GM12878 (cell line): ENCODE measurements at regions not wholly inside any gene's neighbourhood (a gene's known extent, or its start where the extent isn't known, plus 50 kb on each side); places are given as distances from the start of the nearest gene placed in this dataset.

ENCODE experiments used
- ATAC-seq: fragments of 200-7000 bp; cut with Tn5 transposase; 3 replicates; pipeline ENCODE4 v1.9.1; 2020; ENCODE audit warnings: mild to moderate bottlenecking, moderate library complexity
- BruUV-seq: library from RNA; stranded (reverse); fragments of 400-500 nt; replicated peaks from 2 replicates; lab custom pipeline; 2021; lab: Mats Ljungman, UMichigan
- CTCF ChIA-PET: fragments of 300-600 bp; sonication (Branson Sonifier 250); formaldehyde crosslinking; extraction: SDS; loops from one replicate; lab custom pipeline; 2021; ENCODE audit warnings: inconsistent platforms; lab: Yijun Ruan, JAX
- POLR2A ChIA-PET: fragments of 350-600 bp; formaldehyde crosslinking; extraction: SDS; loops from one replicate; lab custom pipeline; 2021; ENCODE audit warnings: inconsistent platforms; lab: Charles Lee
- RAD21 ChIA-PET: fragments of 300-600 bp; sonication (Branson Sonifier 250); formaldehyde crosslinking; loops from one replicate; lab custom pipeline; 2023; ENCODE audit warnings: antibody characterized with exemption; ENCODE audit not compliant: unreplicated experiment; lab: Charles Lee
- SMC1A ChIA-PET: fragments of 300-600 bp; sonication (Branson Sonifier 250); formaldehyde crosslinking; loops from one replicate; lab custom pipeline; 2023; ENCODE audit not compliant: unreplicated experiment, uncharacterized antibody; lab: Charles Lee
- DNase-seq: peaks from one replicate; pipeline ENCODE4 v3.0.0-alpha.2; 2011; ENCODE audit warnings: low read depth, low spot score
- FAIRE-seq: peaks from 3 replicates; lab custom pipeline; 2011; peaks lifted over from hg19 to GRCh38; lab: Jason Lieb, UNC
- H2AFZ ChIP-seq: 2 replicates; pipeline ENCODE4 v1.6.0; 2011; ENCODE audit warnings: low read depth, low read length, control low read depth; ENCODE audit not compliant: control insufficient read depth
- H3K27ac ChIP-seq: 2 replicates; pipeline ENCODE4 v1.5.1; 2011; ENCODE audit warnings: control low read depth; ENCODE audit not compliant: control insufficient read depth, insufficient read depth
- H3K27me3 ChIP-seq, 2 experiments: replicated peaks in 1 of 2; 2 replicates each; pipeline versions ENCODE4 v1.6.0 to v1.6.1; 2011; ENCODE audit warnings: low read length in 1 of 2; ENCODE audit not compliant: control insufficient read depth in 2 of 2, insufficient read depth in 2 of 2
- H3K36me3 ChIP-seq, 2 experiments: 2 replicates each; pipeline ENCODE4 v1.5.1; 2011; ENCODE audit warnings: low read length in 1 of 2; ENCODE audit not compliant: control insufficient read depth in 2 of 2, insufficient read depth in 2 of 2
- H3K4me1 ChIP-seq: 2 replicates; pipeline ENCODE4 v1.6.1; 2011; ENCODE audit warnings: mild to moderate bottlenecking, low read length, moderate library complexity, mixed read lengths; ENCODE audit not compliant: control insufficient read depth, insufficient read depth
- H3K4me2 ChIP-seq: 2 replicates; pipeline ENCODE4 v1.6.0; 2011; ENCODE audit warnings: control low read depth; ENCODE audit not compliant: control insufficient read depth, insufficient read depth
- H3K4me3 ChIP-seq: fragments of 200-600 bp; sonication (generic); 2 replicates; pipeline ENCODE4 v1.5.1; 2016
- H3K79me2 ChIP-seq: 2 replicates; pipeline ENCODE4 v1.6.0; 2011; ENCODE audit warnings: low read length; ENCODE audit not compliant: control insufficient read depth, insufficient read depth
- H3K9ac ChIP-seq: 2 replicates; pipeline ENCODE4 v1.8.0; 2011; ENCODE audit warnings: low read length, control low read depth, mixed read lengths; ENCODE audit not compliant: control insufficient read depth, insufficient read depth
- H3K9me3 ChIP-seq: replicated peaks from 3 replicates; pipeline ENCODE4 v1.5.1; 2011; ENCODE audit warnings: mild to moderate bottlenecking, low read length; ENCODE audit not compliant: control insufficient read depth, insufficient read depth
- H4K20me1 ChIP-seq: 2 replicates; pipeline ENCODE4 v1.6.0; 2011; ENCODE audit not compliant: control insufficient read depth, insufficient read depth
- ESRRA ChIP-seq: IDR thresholded peaks from 2 replicates; pipeline ENCODE4 v1.6.1; 2012; ENCODE audit warnings: mild to moderate bottlenecking, low read length, improper control_type of control experiment
- GABPA ChIP-seq: IDR thresholded peaks from 2 replicates; pipeline ENCODE4 v1.6.1; 2014; ENCODE audit warnings: antibody characterized with exemption, low read depth, mild to moderate bottlenecking, inconsistent platforms
- IRF3 ChIP-seq: fragments of 450-650 bp; IDR thresholded peaks from 2 replicates; pipeline ENCODE4 v1.6.1; 2014; ENCODE audit warnings: mild to moderate bottlenecking
- MEF2A ChIP-seq: IDR thresholded peaks from 2 replicates; pipeline ENCODE4 v1.6.1; 2011; ENCODE audit warnings: low read depth, mild to moderate bottlenecking, low read length, moderate library complexity; ENCODE audit not compliant: insufficient read depth
- NRF1 ChIP-seq: conservative IDR thresholded peaks from 2 replicates; pipeline ENCODE4 v1.6.1; 2011; ENCODE audit warnings: mild to moderate bottlenecking, low read depth, low read length, improper control_type of control experiment
- PAX8 ChIP-seq: fragments of 450-650 bp; IDR thresholded peaks from 2 replicates; pipeline ENCODE4 v1.6.1; 2017; ENCODE audit warnings: mild to moderate bottlenecking, moderate library complexity
- ZNF622 ChIP-seq: fragments of 450-650 bp; IDR thresholded peaks from 2 replicates; pipeline ENCODE4 v1.6.1; 2017; ENCODE audit warnings: mild to moderate bottlenecking, inconsistent platforms
- WGBS: methylation state at CpG from one replicate; pipeline ENCODE4 v1.1.6; 2016; ENCODE audit warnings: low lambda C conversion rate; ENCODE audit not compliant: insufficient replicate concordance, insufficient coverage; ENCODE audit errors: missing lambda C conversion rate; 5-methylcytosine and 5-hydroxymethylcytosine counted together
- in situ Hi-C: fragments of 300-500 bp; cut with MboI; formaldehyde crosslinking; loops from 9 replicates; pipeline ENCODE4 v1.14.3; 2018; ENCODE audit warnings: mixed read lengths
- intact Hi-C: fragments of 100-400 bp; cut with micrococcal nuclease; formaldehyde crosslinking; loops from one replicate; pipeline ENCODE4 v1.14.2; 2022; ENCODE audit not compliant: unreplicated experiment
- TF ChIP-seq, protein P1 (sequence below): fragments of 450-650 bp; formaldehyde crosslinking; IDR thresholded peaks from 2 replicates; pipeline ENCODE4 v1.5.0; 2022; ENCODE audit warnings: mild to moderate bottlenecking, missing genetic modification characterization

- FAIRE-seq (no peak), ATAC-seq (no peak), DNase-seq (no peak)
- Histone ChIP-seq H3K27ac (no peak overlapping the region), H3K79me2 (no peaks in the 10 kb centered on the region), H3K36me3 (no peaks in the 10 kb centered on the region), H3K9me3 (no peaks in the 10 kb centered on the region), H2AFZ (no peak overlapping the region), H4K20me1 (no peaks in the 10 kb centered on the region), H3K4me1 (no peaks in the 10 kb centered on the region), H3K27me3 (no peaks in the 10 kb centered on the region), H3K4me3 (no peak overlapping the region), H3K9ac (no peak overlapping the region), H3K4me2 (no peak overlapping the region)
- POLR2A ChIA-PET: no interaction called here
- SMC1A ChIA-PET: no interaction called here
- intact Hi-C loops: no loop called here
- RAD21 ChIA-PET: no interaction called here
- 6% methylated on average over 1 of the region's 1 CpG for WGBS
- CTCF ChIA-PET: interaction anchor here (2.1 kb wide), 1 partner anchor 706 kb away, joined by 10 read pairs; no protein-coding TSS in a partner anchor
- TF ChIP-seq, protein P1, sequence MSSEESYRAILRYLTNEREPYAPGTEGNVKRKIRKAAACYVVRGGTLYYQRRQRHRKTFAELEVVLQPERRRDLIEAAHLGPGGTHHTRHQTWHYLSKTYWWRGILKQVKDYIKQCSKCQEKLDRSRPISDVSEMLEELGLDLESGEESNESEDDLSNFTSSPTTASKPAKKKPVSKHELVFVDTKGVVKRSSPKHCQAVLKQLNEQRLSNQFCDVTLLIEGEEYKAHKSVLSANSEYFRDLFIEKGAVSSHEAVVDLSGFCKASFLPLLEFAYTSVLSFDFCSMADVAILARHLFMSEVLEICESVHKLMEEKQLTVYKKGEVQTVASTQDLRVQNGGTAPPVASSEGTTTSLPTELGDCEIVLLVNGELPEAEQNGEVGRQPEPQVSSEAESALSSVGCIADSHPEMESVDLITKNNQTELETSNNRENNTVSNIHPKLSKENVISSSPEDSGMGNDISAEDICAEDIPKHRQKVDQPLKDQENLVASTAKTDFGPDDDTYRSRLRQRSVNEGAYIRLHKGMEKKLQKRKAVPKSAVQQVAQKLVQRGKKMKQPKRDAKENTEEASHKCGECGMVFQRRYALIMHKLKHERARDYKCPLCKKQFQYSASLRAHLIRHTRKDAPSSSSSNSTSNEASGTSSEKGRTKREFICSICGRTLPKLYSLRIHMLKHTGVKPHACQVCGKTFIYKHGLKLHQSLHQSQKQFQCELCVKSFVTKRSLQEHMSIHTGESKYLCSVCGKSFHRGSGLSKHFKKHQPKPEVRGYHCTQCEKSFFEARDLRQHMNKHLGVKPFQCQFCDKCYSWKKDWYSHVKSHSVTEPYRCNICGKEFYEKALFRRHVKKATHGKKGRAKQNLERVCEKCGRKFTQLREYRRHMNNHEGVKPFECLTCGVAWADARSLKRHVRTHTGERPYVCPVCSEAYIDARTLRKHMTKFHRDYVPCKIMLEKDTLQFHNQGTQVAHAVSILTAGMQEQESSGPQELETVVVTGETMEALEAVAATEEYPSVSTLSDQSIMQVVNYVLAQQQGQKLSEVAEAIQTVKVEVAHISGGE: no peak
- TF ChIP-seq GABPA (no peak), IRF3 (no peak), ZNF622 (no peak), ESRRA (no peak), PAX8 (no peak), MEF2A (no peak), NRF1 (no peak)
- in situ Hi-C loops: no loop called here
- BruUV-seq: no TSS peak
Observed at GRCh38 chr1:118302145-118302544, 117.1 kb upstream of the SPAG17 start.
